Astrocyte (in vitro differentiated cells and primary cell): ENCODE measurements at regions not wholly inside any gene's neighbourhood (a gene's known extent, or its start where the extent isn't known, plus 50 kb on each side); places are given as distances from the start of the nearest gene placed in this dataset.

Experiments
- DNase-seq: peaks from one replicate; pipeline ENCODE4 v3.0.0-alpha.2; 2010; ENCODE audit warnings: low read depth
- FAIRE-seq: peaks from 2 replicates; lab custom pipeline; 2011; peaks lifted over from hg19 to GRCh38; lab: Jason Lieb, UNC
- H2AFZ ChIP-seq: 2 replicates; pipeline ENCODE4 v1.6.0; 2012; ENCODE audit warnings: low read depth, low read length, inconsistent platforms
- H3K27ac ChIP-seq: 2 replicates; pipeline ENCODE4 v1.5.1; 2011; ENCODE audit warnings: low read depth, low read length, inconsistent platforms
- H3K27me3 ChIP-seq: 2 replicates; pipeline ENCODE4 v1.6.0; 2011; ENCODE audit warnings: low read length, inconsistent platforms; ENCODE audit not compliant: insufficient read depth
- H3K36me3 ChIP-seq: 2 replicates; pipeline ENCODE4 v1.5.1; 2011; ENCODE audit warnings: low read length, inconsistent platforms; ENCODE audit not compliant: insufficient read depth
- H3K4me1 ChIP-seq: 2 replicates; pipeline ENCODE4 v1.5.1; 2011; ENCODE audit warnings: low read length, inconsistent platforms; ENCODE audit not compliant: insufficient read depth
- H3K4me2 ChIP-seq: 2 replicates; pipeline ENCODE4 v1.6.0; 2012; ENCODE audit warnings: low read length, inconsistent platforms
- H3K4me3 ChIP-seq: 2 replicates; pipeline ENCODE4 v1.5.1; 2011; ENCODE audit warnings: low read depth, mild to moderate bottlenecking, low read length, inconsistent platforms; ENCODE audit not compliant: insufficient read depth
- H3K79me2 ChIP-seq: 2 replicates; pipeline ENCODE4 v1.6.0; 2012; ENCODE audit warnings: mild to moderate bottlenecking, low read length, inconsistent platforms; ENCODE audit not compliant: insufficient read depth
- H3K9ac ChIP-seq: 2 replicates; pipeline ENCODE4 v1.6.0; 2012; ENCODE audit warnings: mild to moderate bottlenecking, low read length, inconsistent platforms
- H3K9me3 ChIP-seq: 2 replicates; pipeline ENCODE4 v1.5.1; 2012; ENCODE audit warnings: low read depth, mild to moderate bottlenecking, low read length, inconsistent platforms; ENCODE audit not compliant: insufficient read depth
- H4K20me1 ChIP-seq: 2 replicates; pipeline ENCODE4 v1.6.0; 2012; ENCODE audit warnings: low read length, inconsistent platforms; ENCODE audit not compliant: insufficient read depth
- H3K27ac Mint-ChIP-seq: one replicate; pipeline ENCODE4 v1.8.0; 2021; ENCODE audit warnings: mild to moderate bottlenecking, mixed read lengths; ENCODE audit not compliant: unreplicated experiment
- H3K27me3 Mint-ChIP-seq: one replicate; pipeline ENCODE4 v1.8.0; 2021; ENCODE audit warnings: low read depth, mixed read lengths; ENCODE audit not compliant: unreplicated experiment
- H3K36me3 Mint-ChIP-seq: one replicate; pipeline ENCODE4 v1.8.0; 2021; ENCODE audit warnings: low read depth, mixed read lengths; ENCODE audit not compliant: unreplicated experiment
- H3K4me1 Mint-ChIP-seq: one replicate; pipeline ENCODE4 v1.8.0; 2021; ENCODE audit warnings: low read depth, mixed read lengths; ENCODE audit not compliant: unreplicated experiment
- H3K4me3 Mint-ChIP-seq: one replicate; pipeline ENCODE4 v1.8.0; 2021; ENCODE audit warnings: mild to moderate bottlenecking, moderate library complexity, mixed read lengths; ENCODE audit not compliant: unreplicated experiment
- H3K9me3 Mint-ChIP-seq: one replicate; pipeline ENCODE4 v1.8.0; 2021; ENCODE audit warnings: mild to moderate bottlenecking, mixed read lengths; ENCODE audit not compliant: unreplicated experiment
- CTCF ChIP-seq: IDR thresholded peaks from 2 replicates; pipeline ENCODE4 v1.5.1; 2011; ENCODE audit warnings: low read depth, mild to moderate bottlenecking, inconsistent platforms, low read length, moderate library complexity; ENCODE audit not compliant: insufficient read depth
- EZH2 ChIP-seq: IDR thresholded peaks from 2 replicates; pipeline ENCODE4 v1.6.1; 2012; ENCODE audit warnings: mild to moderate bottlenecking, low read length, inconsistent platforms; ENCODE audit not compliant: insufficient read depth

GRCh38 chr5:174189654-174190541 is 144.4 kb downstream of the NSG2 start:
- H3K4me1 ChIP-seq = no peaks in the 10 kb centered on the region

GRCh38 chr5:174191076-174191475 is 145.6 kb downstream of the NSG2 start:
- Mint-ChIP-seq H3K36me3 (no peaks in the 10 kb centered on the region), H3K27ac (no peak overlapping the region), H3K4me1 (no peaks in the 10 kb centered on the region), H3K4me3 (no peak overlapping the region), H3K27me3 (peaks cover 48% of the 10 kb centered on the region), H3K9me3 (peaks cover 2% of the 10 kb centered on the region)
- H3K27me3 ChIP-seq = peaks cover 8% of the 10 kb centered on the region
- no peak overlapping the region for H3K9ac ChIP-seq
- no peak overlapping the region for H2AFZ ChIP-seq
- no peak overlapping the region for H3K27ac ChIP-seq
- no peak overlapping the region for H3K4me3 ChIP-seq
- H3K9me3 ChIP-seq = no peaks in the 10 kb centered on the region
- no peaks in the 10 kb centered on the region for H3K4me1 ChIP-seq
- no peaks in the 10 kb centered on the region for H4K20me1 ChIP-seq
- H3K4me2 ChIP-seq = no peak overlapping the region
- no peak for DNase-seq
- H3K79me2 ChIP-seq = no peaks in the 10 kb centered on the region
- TF ChIP-seq CTCF (no peak), EZH2 (no peak)
- no peak for FAIRE-seq
- H3K36me3 ChIP-seq = no peaks in the 10 kb centered on the region

More at GRCh38 chr5:174189654-174190541, 144.4 kb downstream of the NSG2 start:
- H2AFZ ChIP-seq = no peak overlapping the region
- H3K9ac ChIP-seq = no peak overlapping the region
- H3K4me2 ChIP-seq = no peak overlapping the region
- Mint-ChIP-seq H3K4me1 (no peaks in the 10 kb centered on the region), H3K36me3 (no peaks in the 10 kb centered on the region), H3K27me3 (peaks cover 56% of the 10 kb centered on the region), H3K9me3 (peaks cover 2% of the 10 kb centered on the region), H3K27ac (no peak overlapping the region), H3K4me3 (no peak overlapping the region)
- FAIRE-seq (no peak), DNase-seq (no peak)
- H4K20me1 ChIP-seq = no peaks in the 10 kb centered on the region
- no peak overlapping the region for H3K27ac ChIP-seq
- H3K36me3 ChIP-seq = no peaks in the 10 kb centered on the region
- no peaks in the 10 kb centered on the region for H3K9me3 ChIP-seq
- TF ChIP-seq CTCF = no peak
- TF ChIP-seq EZH2 = no peak
- no peaks in the 10 kb centered on the region for H3K79me2 ChIP-seq
- H3K27me3 ChIP-seq = peaks cover 8% of the 10 kb centered on the region
- no peak overlapping the region for H3K4me3 ChIP-seq
